C4-2B (cell line): ENCODE measurements at regions not wholly inside any gene's neighbourhood (a gene's known extent, or its start where the extent isn't known, plus 50 kb on each side); places are given as distances from the start of the nearest gene placed in this dataset.

Experiments
- ZFX ChIP-seq: fragments of 450-650 bp; IDR thresholded peaks from 2 replicates; pipeline ENCODE4 v1.6.1; 2017
- TF ChIP-seq, protein P1 (sequence below): fragments of 450-650 bp; conservative IDR thresholded peaks from 2 replicates; pipeline ENCODE4 v1.5.1; 2017; ENCODE audit warnings: mild to moderate bottlenecking

DNA sequence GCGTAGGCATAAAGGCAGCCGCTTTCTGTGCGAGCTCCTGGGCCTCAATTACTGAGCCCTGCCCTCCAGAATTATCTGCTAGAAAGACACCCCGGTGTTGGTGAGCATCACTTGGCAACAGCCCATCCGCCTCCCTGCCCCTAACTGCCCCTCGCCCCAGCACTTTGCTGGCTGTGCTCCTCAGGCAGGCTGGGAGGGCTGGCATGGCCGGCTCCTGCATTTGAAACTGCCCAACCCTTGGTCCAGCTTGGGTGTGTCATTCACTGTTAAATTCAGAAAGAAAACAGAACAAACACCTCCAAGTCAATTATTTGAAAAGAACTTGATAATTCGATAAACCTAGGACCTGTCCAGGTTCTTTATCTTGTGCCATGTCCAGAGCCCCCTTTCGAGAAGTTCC, 334.2 kb downstream of the IRX2 start:
- TF ChIP-seq, protein P1, sequence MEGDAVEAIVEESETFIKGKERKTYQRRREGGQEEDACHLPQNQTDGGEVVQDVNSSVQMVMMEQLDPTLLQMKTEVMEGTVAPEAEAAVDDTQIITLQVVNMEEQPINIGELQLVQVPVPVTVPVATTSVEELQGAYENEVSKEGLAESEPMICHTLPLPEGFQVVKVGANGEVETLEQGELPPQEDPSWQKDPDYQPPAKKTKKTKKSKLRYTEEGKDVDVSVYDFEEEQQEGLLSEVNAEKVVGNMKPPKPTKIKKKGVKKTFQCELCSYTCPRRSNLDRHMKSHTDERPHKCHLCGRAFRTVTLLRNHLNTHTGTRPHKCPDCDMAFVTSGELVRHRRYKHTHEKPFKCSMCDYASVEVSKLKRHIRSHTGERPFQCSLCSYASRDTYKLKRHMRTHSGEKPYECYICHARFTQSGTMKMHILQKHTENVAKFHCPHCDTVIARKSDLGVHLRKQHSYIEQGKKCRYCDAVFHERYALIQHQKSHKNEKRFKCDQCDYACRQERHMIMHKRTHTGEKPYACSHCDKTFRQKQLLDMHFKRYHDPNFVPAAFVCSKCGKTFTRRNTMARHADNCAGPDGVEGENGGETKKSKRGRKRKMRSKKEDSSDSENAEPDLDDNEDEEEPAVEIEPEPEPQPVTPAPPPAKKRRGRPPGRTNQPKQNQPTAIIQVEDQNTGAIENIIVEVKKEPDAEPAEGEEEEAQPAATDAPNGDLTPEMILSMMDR, result no peak
- TF ChIP-seq ZFX, result no peak
